B cell (primary cell): ENCODE measurements at regions not wholly inside any gene's neighbourhood (a gene's known extent, or its start where the extent isn't known, plus 50 kb on each side); places are given as distances from the start of the nearest gene placed in this dataset.
A peak's percentile ranks its signal among the peaks of the same experiment; 100 is the strongest.

ENCODE experiments used
- ATAC-seq: fragments of 200-7000 bp; cut with Tn5 transposase; one replicate; pipeline ENCODE4 v1.10.0; 2021; ENCODE audit warnings: low read depth, mild to moderate bottlenecking, moderate number of reproducible peaks, moderate library complexity
- CTCF ChIA-PET: fragments of 350-600 bp; sonication (Branson Sonifier 250); formaldehyde crosslinking; loops from one replicate; lab custom pipeline; 2021; ENCODE audit warnings: antibody characterized with exemption, inconsistent platforms; lab: Charles Lee
- POLR2A ChIA-PET: fragments of 350-600 bp; sonication (Branson Sonifier 250); formaldehyde crosslinking; loops from one replicate; lab custom pipeline; 2021; ENCODE audit warnings: antibody characterized with exemption; lab: Charles Lee
- DNase-seq: peaks from one replicate; pipeline ENCODE4 v3.0.0; 2013
- H2AFZ ChIP-seq: 2 replicates; pipeline ENCODE4 v1.6.1; 2012; ENCODE audit warnings: mild to moderate bottlenecking, low read depth, low read length; ENCODE audit not compliant: insufficient read depth, poor library complexity, severe bottlenecking
- H3K27ac ChIP-seq, 2 donors: 1 replicate in 1 of 2; 2 replicates in 1 of 2; pipeline ENCODE4 v1.5.1; 2012 to 2013; ENCODE audit warnings: low read length in 2 of 2, mild to moderate bottlenecking in 2 of 2, moderate library complexity in 1 of 2
- H3K27me3 ChIP-seq, 4 experiments: fragments of 200-600 bp in 1 of 4; sonication (generic) in 1 of 4; replicated peaks in 1 of 4; 1 replicate in 2 of 4; 2 replicates in 2 of 4; pipeline versions ENCODE4 v1.6.1 to v1.7.0; 2013 to 2016; ENCODE audit warnings: low read length in 3 of 4, mild to moderate bottlenecking in 2 of 4, mixed read lengths in 1 of 4, moderate library complexity in 1 of 4; ENCODE audit not compliant: insufficient read depth in 4 of 4, control insufficient read depth in 3 of 4; ENCODE audit errors: control extremely low read depth in 1 of 4
- H3K36me3 ChIP-seq, 2 experiments: replicated peaks in 1 of 2; 1 replicate in 1 of 2; 2 replicates in 1 of 2; pipeline versions ENCODE4 v1.6.1 to v1.7.1; 2013; ENCODE audit warnings: low read length in 1 of 2; ENCODE audit not compliant: insufficient read depth in 2 of 2, control insufficient read depth in 1 of 2; ENCODE audit errors: control extremely low read depth in 1 of 2, extremely low read depth in 1 of 2
- H3K4me1 ChIP-seq, 2 donors: fragments of 200-600 bp in 1 of 2; sonication (generic) in 1 of 2; 1 replicate in 1 of 2; 2 replicates in 1 of 2; pipeline versions ENCODE4 v1.5.1 to v1.6.1; 2013 to 2017; ENCODE audit warnings: low read length in 2 of 2; ENCODE audit not compliant: control insufficient read depth in 2 of 2, insufficient read depth in 2 of 2
- H3K4me2 ChIP-seq: replicated peaks from 2 replicates; pipeline ENCODE3; 2012; ENCODE audit warnings: mild to moderate bottlenecking, low read depth, low read length; ENCODE audit not compliant: poor library complexity, severe bottlenecking
- H3K4me3 ChIP-seq, 5 experiments: fragments of 200-600 bp in 1 of 5; sonication (generic) in 1 of 5; 1 replicate in 3 of 5; 2 replicates in 2 of 5; pipeline versions ENCODE4 v1.5.1 to v1.7.0; 2011 to 2016; ENCODE audit warnings: low read length in 4 of 5, mild to moderate bottlenecking in 4 of 5, low read depth in 2 of 5, control low read depth in 1 of 5, moderate library complexity in 1 of 5; ENCODE audit not compliant: insufficient read depth in 1 of 5; ENCODE audit errors: control extremely low read depth in 1 of 5, extremely low read depth in 1 of 5
- H3K79me2 ChIP-seq: fragments of 200-600 bp; sonication (generic); one replicate; pipeline ENCODE4 v1.6.0; 2016; ENCODE audit warnings: low read length; ENCODE audit not compliant: control insufficient read depth, insufficient read depth
- H3K9ac ChIP-seq: fragments of 200-600 bp; sonication (generic); 2 replicates; pipeline ENCODE4 v1.6.1; 2017; ENCODE audit warnings: mild to moderate bottlenecking, low read length, moderate library complexity
- H3K9me3 ChIP-seq, 3 donors: one replicate each; pipeline versions ENCODE4 v1.6.1 to v1.7.1; 2013; ENCODE audit warnings: low read length in 2 of 3; ENCODE audit not compliant: control insufficient read depth in 2 of 3, insufficient read depth in 1 of 3; ENCODE audit errors: control extremely low read depth in 1 of 3
- H4K20me1 ChIP-seq: 2 replicates; pipeline ENCODE4 v1.6.0; 2012; ENCODE audit warnings: mild to moderate bottlenecking, low read length; ENCODE audit not compliant: insufficient read depth, control insufficient read depth, poor library complexity, severe bottlenecking
- H3K27ac Mint-ChIP-seq: one replicate; pipeline ENCODE4 v1.8.0; 2021; ENCODE audit warnings: mixed read lengths
- H3K27me3 Mint-ChIP-seq: one replicate; pipeline ENCODE4 v1.8.0; 2021; ENCODE audit warnings: mixed read lengths
- H3K4me1 Mint-ChIP-seq: one replicate; pipeline ENCODE4 v1.8.0; 2021; ENCODE audit warnings: mixed read lengths
- H3K4me3 Mint-ChIP-seq: one replicate; pipeline ENCODE4 v1.8.0; 2021; ENCODE audit warnings: mixed read lengths
- H3K9me3 Mint-ChIP-seq: one replicate; pipeline ENCODE4 v1.8.0; 2022; ENCODE audit warnings: mixed read lengths; ENCODE audit not compliant: insufficient read depth
- EZH2 ChIP-seq: IDR thresholded peaks from 2 replicates; pipeline ENCODE4 v1.6.1; 2012; ENCODE audit warnings: borderline replicate concordance, low read depth, mild to moderate bottlenecking, moderate library complexity, low read length; ENCODE audit not compliant: insufficient read depth, poor library complexity, severe bottlenecking
- WGBS: methylation state at CpG from one replicate; pipeline ENCODE4 v1.1.5; 2013; ENCODE audit warnings: missing lambda C conversion rate; ENCODE audit not compliant: insufficient coverage; 5-methylcytosine and 5-hydroxymethylcytosine counted together
- intact Hi-C: fragments of 100-400 bp; cut with micrococcal nuclease; formaldehyde crosslinking; loops from one replicate; pipeline ENCODE4 v1.10.0; 2022
- TF ChIP-seq, protein P1 (sequence below): fragments of 200-600 bp; IDR thresholded peaks from one replicate; pipeline ENCODE4 v1.8.0; 2022; ENCODE audit warnings: antibody characterized with exemption, mild to moderate bottlenecking

DNA sequence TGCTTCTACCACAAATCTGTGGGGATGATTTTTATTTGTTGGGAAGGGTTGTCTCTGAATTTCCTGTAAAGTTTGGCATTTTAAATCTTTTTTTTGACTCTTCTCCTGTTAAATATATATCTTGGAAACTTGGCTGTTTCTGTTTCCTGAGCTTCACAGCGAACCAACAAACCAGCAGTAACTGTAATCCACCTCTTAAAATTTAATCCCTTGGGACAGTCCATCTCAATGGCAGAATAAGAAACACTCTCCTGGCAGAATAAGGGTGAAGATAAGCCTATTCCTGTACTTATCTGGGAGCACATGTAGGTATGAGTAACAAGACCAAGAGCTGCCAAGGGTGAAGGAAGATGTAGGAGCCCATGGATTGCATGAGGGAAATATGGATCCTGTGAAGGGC lies 73.1 kb upstream of the RPS23 start:
- Mint-ChIP-seq H3K4me1 (no peaks in the 10 kb centered on the region), H3K27ac (no peak overlapping the region), H3K9me3 (no peaks in the 10 kb centered on the region), H3K4me3 (no peak overlapping the region), H3K27me3 (peaks cover 5% of the 10 kb centered on the region)
- DNase-seq = no peak
- no peak overlapping the region for H3K4me3 ChIP-seq
- H3K27me3 ChIP-seq = no peaks in the 10 kb centered on the region
- CTCF ChIA-PET = interaction anchor here (1.0 to 3.2 kb wide), 9 partner anchors 10 to 1213 kb away, joined by 3 to 23 read pairs (median 8); no protein-coding TSS in a partner anchor
- no peaks in the 10 kb centered on the region for H3K4me1 ChIP-seq
- H3K4me2 ChIP-seq = no peak overlapping the region
- H3K36me3 ChIP-seq = no peaks in the 10 kb centered on the region
- no peak overlapping the region for H3K9ac ChIP-seq
- no peak for ATAC-seq
- no peaks in the 10 kb centered on the region for H3K79me2 ChIP-seq
- no CpG with 5 or more reads among the region's 1 CpG for WGBS
- POLR2A ChIA-PET = no interaction called here
- no peak for TF ChIP-seq EZH2
- TF ChIP-seq, protein P1, sequence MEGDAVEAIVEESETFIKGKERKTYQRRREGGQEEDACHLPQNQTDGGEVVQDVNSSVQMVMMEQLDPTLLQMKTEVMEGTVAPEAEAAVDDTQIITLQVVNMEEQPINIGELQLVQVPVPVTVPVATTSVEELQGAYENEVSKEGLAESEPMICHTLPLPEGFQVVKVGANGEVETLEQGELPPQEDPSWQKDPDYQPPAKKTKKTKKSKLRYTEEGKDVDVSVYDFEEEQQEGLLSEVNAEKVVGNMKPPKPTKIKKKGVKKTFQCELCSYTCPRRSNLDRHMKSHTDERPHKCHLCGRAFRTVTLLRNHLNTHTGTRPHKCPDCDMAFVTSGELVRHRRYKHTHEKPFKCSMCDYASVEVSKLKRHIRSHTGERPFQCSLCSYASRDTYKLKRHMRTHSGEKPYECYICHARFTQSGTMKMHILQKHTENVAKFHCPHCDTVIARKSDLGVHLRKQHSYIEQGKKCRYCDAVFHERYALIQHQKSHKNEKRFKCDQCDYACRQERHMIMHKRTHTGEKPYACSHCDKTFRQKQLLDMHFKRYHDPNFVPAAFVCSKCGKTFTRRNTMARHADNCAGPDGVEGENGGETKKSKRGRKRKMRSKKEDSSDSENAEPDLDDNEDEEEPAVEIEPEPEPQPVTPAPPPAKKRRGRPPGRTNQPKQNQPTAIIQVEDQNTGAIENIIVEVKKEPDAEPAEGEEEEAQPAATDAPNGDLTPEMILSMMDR = no peak
- H4K20me1 ChIP-seq = no peaks in the 10 kb centered on the region
- H3K9me3 ChIP-seq = no peaks in the 10 kb centered on the region
- intact Hi-C loops = no loop called here
- no peak overlapping the region for H2AFZ ChIP-seq
- no peak overlapping the region for H3K27ac ChIP-seq

DNA sequence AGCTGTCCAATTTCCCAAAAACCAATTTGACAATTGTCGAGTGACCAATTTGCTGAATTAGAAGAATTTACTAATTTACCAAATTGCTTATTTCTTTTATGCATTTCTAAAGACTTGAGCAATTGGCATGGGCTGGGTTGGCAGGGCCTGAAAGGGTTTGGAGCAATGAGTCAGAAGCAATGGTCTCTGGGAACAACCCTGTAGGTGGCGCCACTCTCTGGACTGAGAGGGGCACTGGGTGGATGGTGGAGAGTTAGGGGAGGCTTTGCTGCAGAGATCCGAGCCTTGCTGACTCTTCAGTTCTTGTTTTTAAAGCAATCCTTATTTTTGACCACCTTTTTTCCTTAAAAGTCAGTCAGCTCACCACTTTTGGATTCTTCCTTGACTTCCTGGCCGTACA lies 71.5 kb upstream of the RPS23 start:
- Histone ChIP-seq H3K4me1 (no peaks in the 10 kb centered on the region), H3K79me2 (no peaks in the 10 kb centered on the region), H3K9me3 (no peaks in the 10 kb centered on the region), H3K27ac (no peak overlapping the region), H3K9ac (no peak overlapping the region), H3K36me3 (no peaks in the 10 kb centered on the region), H4K20me1 (no peaks in the 10 kb centered on the region), H2AFZ (no peak overlapping the region), H3K27me3 (no peaks in the 10 kb centered on the region), H3K4me2 (no peak overlapping the region), H3K4me3 (no peak overlapping the region)
- ChIA-PET POLR2A (no interaction called here), CTCF (interaction anchor here (1.6 to 2.4 kb wide), 4 partner anchors 9 to 1215 kb away, joined by 3 to 13 read pairs (median 10); no protein-coding TSS in a partner anchor)
- Mint-ChIP-seq H3K4me3 (no peak overlapping the region), H3K27me3 (no peaks in the 10 kb centered on the region), H3K9me3 (no peaks in the 10 kb centered on the region), H3K4me1 (no peaks in the 10 kb centered on the region), H3K27ac (no peak overlapping the region)
- no peak for TF ChIP-seq EZH2
- TF ChIP-seq, protein P1 = peak; percentile 20
- 70% methylated on average over 2 of the region's 4 CpGs for WGBS
- no peak for ATAC-seq
- intact Hi-C loops = no loop called here
- DNase-seq = no peak
